HL-60/S4 (cell line): ENCODE measurements at regions not wholly inside any gene's neighbourhood (a gene's known extent, or its start where the extent isn't known, plus 50 kb on each side); places are given as distances from the start of the nearest gene placed in this dataset.
"Not testable (repeated sequence)": the region's sequence is repeated elsewhere in the genome, so short reads cannot be mapped to it uniquely, and the experiment has no call there.

Source experiments
- in situ Hi-C: fragments of 300-500 bp; cut with MboI; formaldehyde crosslinking; loops from 2 replicates; pipeline ENCODE4 v1.14.3; 2022; ENCODE audit warnings: low sequenced_read_pairs

GRCh38 chr5:39717176-39717897, 292.6 kb upstream of the DAB2 start:
- in situ Hi-C loops, result loop anchor here (10.0 to 25.0 kb wide), 2 partner anchors 1017 to 1170 kb away; no protein-coding TSS in a partner anchor

- in situ Hi-C loops, result loop anchor here (10.0 to 25.0 kb wide), 2 partner anchors 1018 to 1171 kb away; no protein-coding TSS in a partner anchor
Measured at GRCh38 chr5:39716532-39717028, 291.8 kb upstream of the DAB2 start.

- in situ Hi-C loops, result loop anchor here (10.0 to 25.0 kb wide), 2 partner anchors 1021 to 1173 kb away; no protein-coding TSS in a partner anchor
Measured at GRCh38 chr5:39714036-39714698, 289.4 kb upstream of the DAB2 start.

- in situ Hi-C loops, result loop anchor here (10.0 to 25.0 kb wide), 2 partner anchors 1021 to 1174 kb away; no protein-coding TSS in a partner anchor
Measured at GRCh38 chr5:39713250-39713916, 288.6 kb upstream of the DAB2 start.

- in situ Hi-C loops, result loop anchor here (10.0 to 25.0 kb wide), 2 partner anchors 1022 to 1175 kb away; no protein-coding TSS in a partner anchor
Measured at GRCh38 chr5:39712316-39713249, 287.8 kb upstream of the DAB2 start.

GRCh38 chr5:39711821-39712220, 287.0 kb upstream of the DAB2 start:
- in situ Hi-C loops, result loop anchor here (10.0 to 25.0 kb wide), 2 partner anchors 1023 to 1175 kb away; no protein-coding TSS in a partner anchor

- in situ Hi-C loops, result loop anchor here (25.0 kb wide), 1 partner anchor 1178 kb away; no protein-coding TSS in a partner anchor
Measured at GRCh38 chr5:39709032-39709431, 284.3 kb upstream of the DAB2 start.

- in situ Hi-C loops, result loop anchor here (25.0 kb wide), 1 partner anchor 1184 kb away; no protein-coding TSS in a partner anchor
Measured at GRCh38 chr5:39702928-39703327, 278.1 kb upstream of the DAB2 start.

- in situ Hi-C loops, result loop anchor here (25.0 kb wide), 1 partner anchor 1187 kb away; no protein-coding TSS in a partner anchor
Measured at GRCh38 chr5:39700523-39700922, 275.7 kb upstream of the DAB2 start.

GRCh38 chr5:39698838-39699560, 274.2 kb upstream of the DAB2 start:
- in situ Hi-C loops, result no loop called here

- in situ Hi-C loops, result no loop called here
Measured at GRCh38 chr5:39697881-39698280, 273.1 kb upstream of the DAB2 start.

GRCh38 chr5:39696672-39697398, 272.1 kb upstream of the DAB2 start:
- in situ Hi-C loops, result no loop called here

GRCh38 chr5:39691993-39692392, 267.2 kb upstream of the DAB2 start:
- in situ Hi-C loops, result no loop called here

- in situ Hi-C loops, result no loop called here
Measured at GRCh38 chr5:39691136-39691535, 266.4 kb upstream of the DAB2 start.

GRCh38 chr5:39689919-39690318, 265.1 kb upstream of the DAB2 start:
- in situ Hi-C loops, result no loop called here

- in situ Hi-C loops, result not testable (repeated sequence)
Measured at GRCh38 chr5:39687924-39688323, 263.1 kb upstream of the DAB2 start.

GRCh38 chr5:39680213-39680612, 255.4 kb upstream of the DAB2 start:
- in situ Hi-C loops, result no loop called here

- in situ Hi-C loops, result no loop called here
Measured at GRCh38 chr5:39678534-39678933, 253.8 kb upstream of the DAB2 start.

GRCh38 chr5:39675676-39676075, 250.9 kb upstream of the DAB2 start:
- in situ Hi-C loops, result no loop called here
